GM20000 (cell line): ENCODE measurements at regions not wholly inside any gene's neighbourhood (a gene's known extent, or its start where the extent isn't known, plus 50 kb on each side); places are given as distances from the start of the nearest gene placed in this dataset.

Source experiments
- DNase-seq: peaks from one replicate; pipeline ENCODE4 v3.0.0; 2012; ENCODE audit warnings: low spot score
- TF ChIP-seq, protein P1 (sequence below): IDR thresholded peaks from 2 replicates; pipeline ENCODE4 v1.5.1; 2012; ENCODE audit warnings: mild to moderate bottlenecking, control low read depth; ENCODE audit errors: extremely low read depth, missing control alignments

- DNase-seq, result no peak
- TF ChIP-seq, protein P1, sequence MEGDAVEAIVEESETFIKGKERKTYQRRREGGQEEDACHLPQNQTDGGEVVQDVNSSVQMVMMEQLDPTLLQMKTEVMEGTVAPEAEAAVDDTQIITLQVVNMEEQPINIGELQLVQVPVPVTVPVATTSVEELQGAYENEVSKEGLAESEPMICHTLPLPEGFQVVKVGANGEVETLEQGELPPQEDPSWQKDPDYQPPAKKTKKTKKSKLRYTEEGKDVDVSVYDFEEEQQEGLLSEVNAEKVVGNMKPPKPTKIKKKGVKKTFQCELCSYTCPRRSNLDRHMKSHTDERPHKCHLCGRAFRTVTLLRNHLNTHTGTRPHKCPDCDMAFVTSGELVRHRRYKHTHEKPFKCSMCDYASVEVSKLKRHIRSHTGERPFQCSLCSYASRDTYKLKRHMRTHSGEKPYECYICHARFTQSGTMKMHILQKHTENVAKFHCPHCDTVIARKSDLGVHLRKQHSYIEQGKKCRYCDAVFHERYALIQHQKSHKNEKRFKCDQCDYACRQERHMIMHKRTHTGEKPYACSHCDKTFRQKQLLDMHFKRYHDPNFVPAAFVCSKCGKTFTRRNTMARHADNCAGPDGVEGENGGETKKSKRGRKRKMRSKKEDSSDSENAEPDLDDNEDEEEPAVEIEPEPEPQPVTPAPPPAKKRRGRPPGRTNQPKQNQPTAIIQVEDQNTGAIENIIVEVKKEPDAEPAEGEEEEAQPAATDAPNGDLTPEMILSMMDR, result no peak
These were observed 593.8 kb upstream of the GOT2 start for GRCh38 chr16:59327894-59328293.

- TF ChIP-seq, protein P1, result no peak
These were observed 592.8 kb upstream of the GOT2 start for GRCh38 chr16:59326955-59327354.

DNA sequence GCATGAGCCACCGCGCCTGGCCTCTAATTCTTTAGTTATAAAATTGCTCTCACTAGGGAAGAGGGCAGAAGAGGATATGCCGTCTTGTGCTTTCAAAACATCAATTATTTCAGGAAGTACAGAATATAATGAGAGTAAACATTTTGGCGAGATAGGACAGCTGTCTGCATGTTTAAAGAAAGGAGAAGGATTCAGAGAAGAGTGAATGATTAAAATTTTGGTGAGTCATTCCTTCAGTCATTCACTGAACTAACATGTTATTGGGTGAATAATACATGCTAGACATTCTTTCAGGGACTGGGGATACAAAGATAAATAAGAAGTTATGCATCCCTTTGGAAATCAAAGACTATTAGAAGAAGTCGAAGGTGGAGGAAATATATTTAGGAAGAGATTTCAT lies 590.3 kb upstream of the GOT2 start:
- TF ChIP-seq, protein P1, result no peak

More at GRCh38 chr16:59326955-59327354, 592.8 kb upstream of the GOT2 start:
- DNase-seq, result no peak

DNA sequence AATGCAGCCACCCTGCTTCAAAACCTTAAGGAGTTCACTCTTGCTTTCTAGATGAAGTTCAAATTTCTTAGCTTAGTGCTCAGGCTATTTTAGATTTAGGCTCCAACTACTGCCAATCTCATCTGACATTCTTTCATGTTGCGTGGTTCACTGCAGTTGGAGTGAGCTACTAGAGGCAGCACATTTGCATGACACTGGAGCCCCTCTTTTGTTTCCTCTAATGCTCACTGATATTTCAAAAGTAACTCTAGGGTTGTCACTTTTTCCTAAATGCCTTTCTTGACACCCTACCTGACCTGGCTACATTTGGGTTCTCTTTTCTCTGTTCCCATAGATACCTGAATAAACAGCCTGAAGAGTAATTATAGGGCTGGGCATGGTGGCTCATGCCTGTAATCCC lies 586.5 kb upstream of the GOT2 start:
- DNase-seq, result no peak
- TF ChIP-seq, protein P1, result no peak

More for the DNA sequence above, 590.3 kb upstream of the GOT2 start:
- DNase-seq, result no peak

GRCh38 chr16:59319871-59320270 lies 585.8 kb upstream of the GOT2 start:
- no peak for DNase-seq
- TF ChIP-seq, protein P1, result no peak

DNA sequence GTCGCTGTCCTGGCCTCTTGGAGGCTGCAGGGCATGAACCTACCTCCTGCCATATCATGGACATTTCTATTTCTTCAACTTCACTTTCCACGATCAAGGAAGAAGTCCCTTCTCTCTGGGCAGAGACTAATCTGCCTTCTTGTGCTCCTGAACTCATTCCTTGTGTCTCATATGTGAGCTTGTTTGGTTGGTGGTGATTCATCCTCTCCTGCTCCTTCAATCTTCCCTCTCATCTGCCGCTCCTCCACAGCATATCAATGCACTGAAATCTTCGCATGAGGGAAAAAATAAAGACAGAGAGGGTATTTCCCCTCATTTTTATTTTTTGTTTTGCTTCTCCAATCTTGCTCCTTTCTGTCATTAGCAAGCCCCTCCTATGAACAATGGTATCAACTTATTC lies 571.7 kb upstream of the GOT2 start:
- TF ChIP-seq, protein P1, result no peak
- no peak for DNase-seq

- TF ChIP-seq, protein P1, result no peak
- DNase-seq, result no peak
These were observed 562.8 kb upstream of the GOT2 start for GRCh38 chr16:59296888-59297287.
